ENCODE measurements at regions not wholly inside any gene's neighbourhood (a gene's known extent, or its start where the extent isn't known, plus 50 kb on each side); places are given as distances from the start of the nearest gene placed in this dataset.

DNA sequence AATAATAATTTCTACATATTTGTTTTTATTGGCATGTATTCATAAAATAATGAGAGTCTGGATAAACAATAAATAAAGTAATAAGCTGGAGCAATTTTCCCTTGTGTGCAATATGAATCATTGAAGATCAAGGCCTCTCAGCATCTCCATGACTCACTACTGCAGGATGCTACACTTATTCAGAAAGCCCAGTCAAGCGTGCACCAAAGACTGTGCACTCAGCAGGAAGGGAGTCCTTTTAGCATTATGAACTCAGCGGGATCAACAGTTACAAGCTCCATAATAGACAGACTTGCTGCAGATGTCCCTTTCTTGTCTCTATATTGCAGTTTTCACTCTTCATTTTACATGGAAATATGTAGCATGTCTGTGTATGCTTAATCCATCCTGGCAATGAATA, 485.3 kb downstream of the CDH9 start:
- no peaks in the 10 kb centered on the region for H3K36me3 Mint-ChIP-seq (ENCODE audit: low read depth)
- CTCF ChIA-PET: no interaction called here
- no peaks in the 10 kb centered on the region for H3K4me1 Mint-ChIP-seq
- H3K4me3 Mint-ChIP-seq: no peak overlapping the region
- H3K9me3 Mint-ChIP-seq: peaks cover 10% of the 10 kb centered on the region
- ATAC-seq (ENCODE audit: low read depth) (no peak), DNase-seq (no peak)
- H3K27ac Mint-ChIP-seq: no peak overlapping the region
- POLR2A ChIA-PET: no interaction called here
- TF ChIP-seq, protein P1, sequence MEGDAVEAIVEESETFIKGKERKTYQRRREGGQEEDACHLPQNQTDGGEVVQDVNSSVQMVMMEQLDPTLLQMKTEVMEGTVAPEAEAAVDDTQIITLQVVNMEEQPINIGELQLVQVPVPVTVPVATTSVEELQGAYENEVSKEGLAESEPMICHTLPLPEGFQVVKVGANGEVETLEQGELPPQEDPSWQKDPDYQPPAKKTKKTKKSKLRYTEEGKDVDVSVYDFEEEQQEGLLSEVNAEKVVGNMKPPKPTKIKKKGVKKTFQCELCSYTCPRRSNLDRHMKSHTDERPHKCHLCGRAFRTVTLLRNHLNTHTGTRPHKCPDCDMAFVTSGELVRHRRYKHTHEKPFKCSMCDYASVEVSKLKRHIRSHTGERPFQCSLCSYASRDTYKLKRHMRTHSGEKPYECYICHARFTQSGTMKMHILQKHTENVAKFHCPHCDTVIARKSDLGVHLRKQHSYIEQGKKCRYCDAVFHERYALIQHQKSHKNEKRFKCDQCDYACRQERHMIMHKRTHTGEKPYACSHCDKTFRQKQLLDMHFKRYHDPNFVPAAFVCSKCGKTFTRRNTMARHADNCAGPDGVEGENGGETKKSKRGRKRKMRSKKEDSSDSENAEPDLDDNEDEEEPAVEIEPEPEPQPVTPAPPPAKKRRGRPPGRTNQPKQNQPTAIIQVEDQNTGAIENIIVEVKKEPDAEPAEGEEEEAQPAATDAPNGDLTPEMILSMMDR (IDR thresholded peaks at IDR 0.05): no peak
- intact Hi-C loops (cut with micrococcal nuclease): no loop called here
- H3K27me3 Mint-ChIP-seq: no peaks in the 10 kb centered on the region

DNA sequence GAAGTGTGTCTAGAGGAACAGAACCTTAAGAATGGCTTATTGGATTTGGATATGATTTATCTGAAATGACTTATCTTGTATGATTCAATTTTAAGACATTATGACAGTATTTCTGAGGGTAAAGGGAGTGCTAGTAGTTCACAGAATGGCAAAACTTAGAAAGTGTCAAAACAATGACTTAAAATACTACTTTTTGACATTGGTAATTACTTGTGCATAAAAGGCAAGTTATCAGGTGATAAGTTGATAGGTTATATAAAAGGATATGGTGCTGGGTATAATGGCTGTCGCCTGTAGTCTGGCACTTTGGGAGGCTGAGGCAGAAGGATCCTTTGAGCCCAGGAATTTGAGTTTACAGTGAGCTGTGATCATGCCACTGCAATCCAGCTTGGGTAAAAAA, 494.4 kb downstream of the CDH9 start:
- H3K27ac Mint-ChIP-seq: no peak overlapping the region
- H3K4me1 Mint-ChIP-seq: no peaks in the 10 kb centered on the region
- no peaks in the 10 kb centered on the region for H3K27me3 Mint-ChIP-seq
- DNase-seq (no peak), ATAC-seq (ENCODE audit: low read depth) (no peak)
- CTCF ChIA-PET: no interaction called here
- H3K36me3 Mint-ChIP-seq (ENCODE audit: low read depth): no peaks in the 10 kb centered on the region
- POLR2A ChIA-PET: no interaction called here
- H3K4me3 Mint-ChIP-seq: no peak overlapping the region
- TF ChIP-seq, protein P1 (IDR thresholded peaks at IDR 0.05): no peak
- intact Hi-C loops (cut with micrococcal nuclease): no loop called here
- H3K9me3 Mint-ChIP-seq: peaks cover 14% of the 10 kb centered on the region

DNA sequence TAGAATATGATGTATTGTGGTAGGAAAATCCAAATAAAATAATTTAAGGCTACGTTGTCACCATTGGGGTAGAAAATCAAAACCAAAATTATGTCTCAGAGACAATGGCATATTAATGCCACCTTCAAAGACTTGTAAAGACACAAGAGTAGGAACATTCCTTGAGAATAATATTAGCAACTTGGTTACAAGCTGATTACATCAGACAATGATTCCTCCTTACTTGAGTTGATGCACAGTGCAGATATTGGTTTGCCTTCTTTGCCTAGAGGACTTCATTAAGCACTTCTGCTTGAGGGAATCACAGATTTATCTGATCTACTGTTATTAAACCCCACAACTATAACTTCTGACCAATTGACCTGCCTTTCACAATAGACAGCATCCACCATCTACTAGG, 500.2 kb downstream of the CDH9 start:
- no peak overlapping the region for H3K4me3 Mint-ChIP-seq
- DNase-seq: no peak
- intact Hi-C loops (cut with micrococcal nuclease): no loop called here
- H3K36me3 Mint-ChIP-seq (ENCODE audit: low read depth): no peaks in the 10 kb centered on the region
- no peak for ATAC-seq (ENCODE audit: low read depth)
- CTCF ChIA-PET: no interaction called here
- H3K27ac Mint-ChIP-seq: no peak overlapping the region
- POLR2A ChIA-PET: no interaction called here
- no peaks in the 10 kb centered on the region for H3K4me1 Mint-ChIP-seq
- TF ChIP-seq, protein P1 (IDR thresholded peaks at IDR 0.05): no peak
- peaks cover 9% of the 10 kb centered on the region for H3K9me3 Mint-ChIP-seq
- no peaks in the 10 kb centered on the region for H3K27me3 Mint-ChIP-seq

DNA sequence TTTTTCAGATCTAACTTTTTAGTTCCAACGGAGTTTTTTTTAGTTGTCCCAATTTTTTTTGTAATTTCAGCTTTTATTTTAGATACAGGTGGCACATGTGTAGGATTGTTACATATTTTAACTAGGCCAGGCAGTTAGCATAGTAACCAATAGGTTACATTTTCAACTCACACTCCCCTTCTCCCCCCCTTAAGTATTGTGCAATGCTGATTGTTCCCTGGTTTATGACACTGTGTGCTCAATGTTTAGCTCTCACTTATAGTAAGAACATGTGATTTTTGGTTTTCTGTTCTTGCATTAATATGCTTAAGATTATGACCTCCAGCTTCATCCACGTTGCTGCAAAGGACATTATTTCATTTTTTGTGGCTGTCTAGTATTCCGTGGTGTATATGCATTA, 503.2 kb downstream of the CDH9 start:
- no peak for ATAC-seq (ENCODE audit: low read depth)
- DNase-seq: no peak
- CTCF ChIA-PET: no interaction called here
- H3K27me3 Mint-ChIP-seq: no peaks in the 10 kb centered on the region
- POLR2A ChIA-PET: no interaction called here
- peaks cover 5% of the 10 kb centered on the region for H3K9me3 Mint-ChIP-seq
- H3K4me3 Mint-ChIP-seq: no peak overlapping the region
- intact Hi-C loops (cut with micrococcal nuclease): no loop called here
- TF ChIP-seq, protein P1 (IDR thresholded peaks at IDR 0.05): no peak
- H3K36me3 Mint-ChIP-seq (ENCODE audit: low read depth): no peaks in the 10 kb centered on the region
- no peak overlapping the region for H3K27ac Mint-ChIP-seq
- no peaks in the 10 kb centered on the region for H3K4me1 Mint-ChIP-seq

DNA sequence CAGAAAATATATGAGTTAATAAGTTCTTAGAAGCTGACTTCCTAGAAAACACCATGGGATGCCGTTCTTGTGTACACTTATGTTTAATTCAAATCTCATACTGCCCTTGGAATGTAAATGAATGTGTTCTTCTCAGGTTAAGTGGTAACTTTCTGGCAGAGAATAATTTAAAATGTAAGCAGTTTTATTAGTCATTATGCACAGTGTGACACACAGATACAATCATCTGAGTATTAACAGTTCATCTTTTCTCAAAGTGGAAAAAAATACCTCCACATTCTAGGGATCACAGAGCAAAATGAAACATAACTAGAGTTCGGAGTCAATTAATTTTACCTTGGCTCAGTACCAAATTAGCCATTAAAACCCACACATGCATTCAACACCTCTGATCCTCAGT, 508.1 kb downstream of the CDH9 start:
- intact Hi-C loops (cut with micrococcal nuclease): no loop called here
- H3K4me3 Mint-ChIP-seq: no peak overlapping the region
- POLR2A ChIA-PET: no interaction called here
- DNase-seq (no peak), ATAC-seq (ENCODE audit: low read depth) (no peak)
- H3K9me3 Mint-ChIP-seq: peaks cover 7% of the 10 kb centered on the region
- no peak overlapping the region for H3K27ac Mint-ChIP-seq
- H3K4me1 Mint-ChIP-seq: no peaks in the 10 kb centered on the region
- no peaks in the 10 kb centered on the region for H3K27me3 Mint-ChIP-seq
- H3K36me3 Mint-ChIP-seq (ENCODE audit: low read depth): no peaks in the 10 kb centered on the region
- CTCF ChIA-PET: no interaction called here
- TF ChIP-seq, protein P1 (IDR thresholded peaks at IDR 0.05): no peak

Measured in activated B cell treated with CpG ODN at 0.5 μM for 24 hours (primary cell).